Cardiac fibroblast (primary cell): ENCODE measurements at regions not wholly inside any gene's neighbourhood (a gene's known extent, or its start where the extent isn't known, plus 50 kb on each side); places are given as distances from the start of the nearest gene placed in this dataset.

Experiments
- DNase-seq, 2 donors: peaks; one replicate each; pipeline versions ENCODE4 v3.0.0 to v3.0.0-alpha.2; 2010; ENCODE audit warnings: low read depth in 2 of 2
- H3K4me3 ChIP-seq, 2 donors: replicated peaks in 1 of 2; 1 replicate in 1 of 2; 2 replicates in 1 of 2; pipeline ENCODE4 v1.5.1; 2011; ENCODE audit warnings: low read depth in 2 of 2, low read length in 2 of 2, mild to moderate bottlenecking in 2 of 2, moderate library complexity in 1 of 2
- CTCF ChIP-seq: IDR thresholded peaks from one replicate; pipeline ENCODE4 v1.5.1; 2011; ENCODE audit warnings: low read depth, mild to moderate bottlenecking, low read length, inconsistent platforms

- TF ChIP-seq CTCF, result no peak
- H3K4me3 ChIP-seq, result no peak overlapping the region
- DNase-seq, result no peak
These were observed 420.4 kb upstream of the MIS18BP1 start for GRCh38 chr14:45673420-45673819.

GRCh38 chr14:45664668-45665356, 411.8 kb upstream of the MIS18BP1 start:
- peak; percentile 17 for TF ChIP-seq CTCF
- no peak for DNase-seq
- no peak overlapping the region for H3K4me3 ChIP-seq

- no peak overlapping the region for H3K4me3 ChIP-seq
- no peak for DNase-seq
- TF ChIP-seq CTCF, result no peak
These were observed 405.9 kb upstream of the MIS18BP1 start for GRCh38 chr14:45658917-45659299.

GRCh38 chr14:45658226-45658916, 405.4 kb upstream of the MIS18BP1 start:
- no peak overlapping the region for H3K4me3 ChIP-seq
- no peak for TF ChIP-seq CTCF
- DNase-seq, result no peak

- H3K4me3 ChIP-seq, result no peak overlapping the region
- no peak for DNase-seq
- TF ChIP-seq CTCF, result no peak
These were observed 398.9 kb upstream of the MIS18BP1 start for GRCh38 chr14:45651890-45652289.

GRCh38 chr14:45650754-45651153, 397.8 kb upstream of the MIS18BP1 start:
- TF ChIP-seq CTCF, result peak; percentile 3
- H3K4me3 ChIP-seq, result no peak overlapping the region
- no peak for DNase-seq
